ENCODE measurements at regions not wholly inside any gene's neighbourhood (a gene's known extent, or its start where the extent isn't known, plus 50 kb on each side); places are given as distances from the start of the nearest gene placed in this dataset.

DNA sequence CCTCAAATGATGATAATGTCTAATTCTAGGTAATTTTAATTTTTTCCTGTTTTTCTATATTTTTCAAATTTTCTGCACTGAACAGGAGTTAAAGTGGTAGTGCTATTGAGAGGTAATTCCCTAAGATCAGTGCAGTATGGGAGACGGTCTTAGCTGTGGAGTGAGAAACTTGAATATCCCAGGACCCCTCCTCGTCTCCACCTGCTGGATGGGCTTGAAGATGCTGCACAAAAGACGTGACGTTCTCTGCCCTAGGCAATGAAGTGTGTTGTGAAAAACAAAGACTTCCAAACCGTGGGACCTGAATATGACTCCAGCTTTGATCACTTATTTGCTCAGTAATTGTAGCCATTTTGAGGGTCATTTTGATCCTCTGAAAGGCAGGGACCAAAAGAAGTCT lies 298.1 kb downstream of the VRK1 start:
- TF ChIP-seq ZNF274 (IDR thresholded peaks at IDR 0.05; ENCODE audit: low read depth, low read length) (no peak), SUZ12 (IDR thresholded peaks at IDR 0.05; ENCODE audit: extremely low read depth, insufficient read depth, insufficient read length) (no peak), YY1 (IDR thresholded peaks at IDR 0.05; ENCODE audit: insufficient read depth, insufficient read length) (no peak)
- Histone ChIP-seq H3K4me1 (ENCODE audit: insufficient read depth, insufficient read length) (no peaks in the 10 kb centered on the region), H3K9me3 (ENCODE audit: insufficient read depth, low read length) (no peaks in the 10 kb centered on the region), H3K9ac (ENCODE audit: insufficient read length, low read depth) (no peak overlapping the region), H3K27me3 (ENCODE audit: insufficient read depth, insufficient read length) (no peaks in the 10 kb centered on the region), H3K36me3 (ENCODE audit: insufficient read depth, insufficient read length, low read length) (no peaks in the 10 kb centered on the region), H3K4me3 (ENCODE audit: insufficient read length, low read depth) (no peak overlapping the region)
- no peak for DNase-seq (ENCODE audit: low read depth, low spot score)

DNA sequence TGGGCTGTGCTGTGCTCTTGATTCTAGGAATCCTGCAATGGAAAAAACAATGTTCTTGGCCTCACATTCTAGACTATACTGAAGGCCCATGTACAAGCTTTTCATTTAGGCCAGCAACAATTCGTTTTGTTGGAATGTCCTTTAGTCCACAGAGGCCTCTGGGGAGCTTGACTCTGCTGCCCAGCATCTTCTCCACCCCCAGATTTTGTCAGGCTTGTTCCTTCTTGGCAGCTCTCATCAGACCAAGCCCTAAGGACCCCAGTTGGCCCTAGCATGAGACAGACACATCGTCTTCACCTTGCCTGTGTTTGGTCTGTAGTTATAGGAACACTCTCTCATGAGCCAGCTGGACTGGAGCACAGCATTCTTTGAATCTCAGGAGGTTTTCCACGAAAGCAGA lies 300.1 kb downstream of the VRK1 start:
- no peak overlapping the region for H3K4me3 ChIP-seq (ENCODE audit: insufficient read length, low read depth)

DNA sequence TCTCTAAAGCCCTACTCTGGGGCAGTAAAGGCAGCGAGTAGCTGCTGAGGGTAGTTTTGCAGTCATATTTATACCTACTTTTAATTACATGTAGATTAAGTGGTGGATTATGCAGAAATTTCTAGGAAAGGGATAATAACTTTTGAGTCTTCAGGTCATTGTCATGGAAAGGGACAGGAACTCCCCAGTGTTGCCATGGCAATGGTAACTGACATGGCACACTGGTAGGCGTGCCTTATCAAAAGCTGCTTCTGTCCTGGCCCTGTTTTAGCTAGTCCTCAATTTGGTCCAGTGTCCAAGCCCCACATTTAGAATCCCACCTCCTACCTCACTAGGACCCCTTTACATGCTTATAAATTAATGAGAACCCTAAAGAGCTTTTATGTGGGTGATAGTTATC lies 303.1 kb downstream of the VRK1 start:
- no peaks in the 10 kb centered on the region for H3K4me1 ChIP-seq (ENCODE audit: insufficient read depth, insufficient read length)
- H3K9me3 ChIP-seq (ENCODE audit: insufficient read depth, low read length) = no peaks in the 10 kb centered on the region
- no peak overlapping the region for H3K9ac ChIP-seq (ENCODE audit: insufficient read length, low read depth)
- no peak for DNase-seq (ENCODE audit: low read depth, low spot score)
- TF ChIP-seq YY1 (IDR thresholded peaks at IDR 0.05; ENCODE audit: insufficient read depth, insufficient read length) (no peak), SUZ12 (IDR thresholded peaks at IDR 0.05; ENCODE audit: extremely low read depth, insufficient read depth, insufficient read length) (no peak), ZNF274 (IDR thresholded peaks at IDR 0.05; ENCODE audit: low read depth, low read length) (no peak)
- no peak overlapping the region for H3K4me3 ChIP-seq (ENCODE audit: insufficient read length, low read depth)
- no peaks in the 10 kb centered on the region for H3K27me3 ChIP-seq (ENCODE audit: insufficient read depth, insufficient read length)
- no peaks in the 10 kb centered on the region for H3K36me3 ChIP-seq (ENCODE audit: insufficient read depth, insufficient read length, low read length)

More for the DNA sequence above, 300.1 kb downstream of the VRK1 start:
- TF ChIP-seq YY1 (IDR thresholded peaks at IDR 0.05; ENCODE audit: insufficient read depth, insufficient read length) (no peak), ZNF274 (IDR thresholded peaks at IDR 0.05; ENCODE audit: low read depth, low read length) (no peak), SUZ12 (IDR thresholded peaks at IDR 0.05; ENCODE audit: extremely low read depth, insufficient read depth, insufficient read length) (no peak)
- Histone ChIP-seq H3K4me1 (ENCODE audit: insufficient read depth, insufficient read length) (no peaks in the 10 kb centered on the region), H3K36me3 (ENCODE audit: insufficient read depth, insufficient read length, low read length) (no peaks in the 10 kb centered on the region), H3K9me3 (ENCODE audit: insufficient read depth, low read length) (no peaks in the 10 kb centered on the region), H3K9ac (ENCODE audit: insufficient read length, low read depth) (no peak overlapping the region), H3K27me3 (ENCODE audit: insufficient read depth, insufficient read length) (no peaks in the 10 kb centered on the region)
- DNase-seq (ENCODE audit: low read depth, low spot score) = no peak

DNA sequence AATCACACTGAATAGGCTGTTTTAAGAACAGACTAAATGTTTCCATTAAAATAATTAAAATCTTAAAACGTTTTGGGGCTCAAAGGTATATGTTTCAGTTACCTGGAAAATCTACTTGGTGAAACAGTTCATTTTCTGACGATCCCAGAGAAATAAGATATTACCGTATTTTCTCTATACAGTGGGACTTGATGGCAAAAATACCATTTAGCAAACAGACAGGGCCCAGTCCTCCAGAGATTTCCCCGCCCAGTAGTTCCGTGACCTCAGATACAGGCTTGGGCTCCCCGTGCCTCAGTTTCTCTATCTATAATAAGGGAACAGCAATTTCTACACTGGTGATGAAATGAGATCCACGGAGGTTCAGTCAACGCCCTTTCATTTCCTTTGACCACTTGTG lies 304.4 kb downstream of the VRK1 start:
- Histone ChIP-seq H3K4me1 (ENCODE audit: insufficient read depth, insufficient read length) (no peaks in the 10 kb centered on the region), H3K9ac (ENCODE audit: insufficient read length, low read depth) (no peak overlapping the region), H3K36me3 (ENCODE audit: insufficient read depth, insufficient read length, low read length) (no peaks in the 10 kb centered on the region), H3K4me3 (ENCODE audit: insufficient read length, low read depth) (no peak overlapping the region), H3K27me3 (ENCODE audit: insufficient read depth, insufficient read length) (no peaks in the 10 kb centered on the region), H3K9me3 (ENCODE audit: insufficient read depth, low read length) (no peaks in the 10 kb centered on the region)
- TF ChIP-seq ZNF274 (IDR thresholded peaks at IDR 0.05; ENCODE audit: low read depth, low read length) (no peak), SUZ12 (IDR thresholded peaks at IDR 0.05; ENCODE audit: extremely low read depth, insufficient read depth, insufficient read length) (no peak), YY1 (IDR thresholded peaks at IDR 0.05; ENCODE audit: insufficient read depth, insufficient read length) (no peak)
- no peak for DNase-seq (ENCODE audit: low read depth, low spot score)

DNA sequence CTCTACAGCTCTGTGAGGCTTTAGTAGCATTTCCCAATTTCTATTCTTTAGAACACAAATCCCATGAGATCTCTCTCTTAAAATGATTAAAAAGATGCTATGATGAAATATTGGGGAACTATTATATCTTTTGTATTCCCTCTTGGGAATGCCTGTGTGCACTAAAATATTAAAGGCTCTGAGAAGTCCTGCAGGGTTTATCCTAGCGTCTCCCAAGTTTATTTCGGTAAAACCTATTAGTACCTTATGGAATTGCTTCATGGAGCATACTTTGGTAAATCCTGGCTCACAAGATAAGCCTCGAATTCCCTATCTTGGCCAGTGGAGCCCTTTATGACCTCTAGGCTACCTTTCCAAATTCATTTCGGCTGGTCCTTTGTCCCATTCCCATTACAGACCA lies 306.8 kb downstream of the VRK1 start:
- TF ChIP-seq SUZ12 (IDR thresholded peaks at IDR 0.05; ENCODE audit: extremely low read depth, insufficient read depth, insufficient read length) = no peak
- TF ChIP-seq ZNF274 (IDR thresholded peaks at IDR 0.05; ENCODE audit: low read depth, low read length) = no peak
- no peak for TF ChIP-seq YY1 (IDR thresholded peaks at IDR 0.05; ENCODE audit: insufficient read depth, insufficient read length)
- Histone ChIP-seq H3K27me3 (ENCODE audit: insufficient read depth, insufficient read length) (no peaks in the 10 kb centered on the region), H3K4me1 (ENCODE audit: insufficient read depth, insufficient read length) (no peaks in the 10 kb centered on the region), H3K4me3 (ENCODE audit: insufficient read length, low read depth) (no peak overlapping the region), H3K36me3 (ENCODE audit: insufficient read depth, insufficient read length, low read length) (no peaks in the 10 kb centered on the region), H3K9me3 (ENCODE audit: insufficient read depth, low read length) (no peaks in the 10 kb centered on the region), H3K9ac (ENCODE audit: insufficient read length, low read depth) (no peak overlapping the region)
- DNase-seq (ENCODE audit: low read depth, low spot score) = no peak

DNA sequence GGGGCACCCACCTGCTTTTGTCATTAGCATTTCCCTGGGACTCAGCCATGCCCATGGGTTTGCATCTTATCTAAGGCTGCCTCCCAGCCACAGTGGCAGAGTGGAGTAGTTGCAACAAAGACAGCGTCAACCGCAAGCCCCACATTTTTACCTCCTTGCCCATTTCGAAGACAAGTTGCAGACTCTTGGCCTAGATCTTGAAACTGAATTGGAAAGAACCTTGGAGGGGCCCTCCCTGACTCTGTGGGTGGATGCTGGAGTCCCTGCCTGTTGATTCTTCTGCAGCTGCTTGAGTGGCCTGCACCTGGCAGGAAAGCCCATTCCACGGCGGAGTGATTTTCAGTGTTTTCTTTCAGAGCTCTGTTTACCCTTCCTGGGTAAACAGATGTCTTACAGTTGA lies 309.0 kb downstream of the VRK1 start:
- no peak for DNase-seq (ENCODE audit: low read depth, low spot score)
- TF ChIP-seq SUZ12 (IDR thresholded peaks at IDR 0.05; ENCODE audit: extremely low read depth, insufficient read depth, insufficient read length) (no peak), YY1 (IDR thresholded peaks at IDR 0.05; ENCODE audit: insufficient read depth, insufficient read length) (no peak), ZNF274 (IDR thresholded peaks at IDR 0.05; ENCODE audit: low read depth, low read length) (no peak)
- H3K9ac ChIP-seq (ENCODE audit: insufficient read length, low read depth) = no peak overlapping the region
- H3K9me3 ChIP-seq (ENCODE audit: insufficient read depth, low read length) = no peaks in the 10 kb centered on the region
- H3K36me3 ChIP-seq (ENCODE audit: insufficient read depth, insufficient read length, low read length) = no peaks in the 10 kb centered on the region
- no peaks in the 10 kb centered on the region for H3K27me3 ChIP-seq (ENCODE audit: insufficient read depth, insufficient read length)
- no peak overlapping the region for H3K4me3 ChIP-seq (ENCODE audit: insufficient read length, low read depth)
- no peaks in the 10 kb centered on the region for H3K4me1 ChIP-seq (ENCODE audit: insufficient read depth, insufficient read length)

DNA sequence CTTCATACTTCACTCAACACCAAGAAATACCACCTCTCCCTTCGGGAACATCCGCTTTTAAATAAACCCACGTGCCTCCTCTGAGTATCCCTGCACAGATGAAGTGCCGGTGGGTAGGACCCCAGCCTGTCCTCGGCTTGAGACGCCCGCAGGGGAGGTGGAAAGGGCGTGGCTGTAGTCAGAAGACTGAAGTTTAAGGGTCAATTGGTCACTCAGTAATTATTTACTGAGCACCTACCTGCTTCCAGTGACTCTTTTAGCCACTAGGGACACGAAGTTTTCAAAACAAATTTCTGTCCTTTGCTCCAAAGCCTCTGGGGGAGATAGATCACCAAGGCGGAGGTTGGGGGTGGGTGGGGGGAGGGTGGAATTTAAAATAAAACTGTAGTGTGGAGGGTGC lies 309.4 kb downstream of the VRK1 start:
- Histone ChIP-seq H3K9me3 (ENCODE audit: insufficient read depth, low read length) (no peaks in the 10 kb centered on the region), H3K27me3 (ENCODE audit: insufficient read depth, insufficient read length) (no peaks in the 10 kb centered on the region), H3K36me3 (ENCODE audit: insufficient read depth, insufficient read length, low read length) (no peaks in the 10 kb centered on the region), H3K4me1 (ENCODE audit: insufficient read depth, insufficient read length) (no peaks in the 10 kb centered on the region), H3K4me3 (ENCODE audit: insufficient read length, low read depth) (no peak overlapping the region), H3K9ac (ENCODE audit: insufficient read length, low read depth) (no peak overlapping the region)
- no peak for DNase-seq (ENCODE audit: low read depth, low spot score)
- TF ChIP-seq ZNF274 (IDR thresholded peaks at IDR 0.05; ENCODE audit: low read depth, low read length) (no peak), YY1 (IDR thresholded peaks at IDR 0.05; ENCODE audit: insufficient read depth, insufficient read length) (no peak), SUZ12 (IDR thresholded peaks at IDR 0.05; ENCODE audit: extremely low read depth, insufficient read depth, insufficient read length) (no peak)

DNA sequence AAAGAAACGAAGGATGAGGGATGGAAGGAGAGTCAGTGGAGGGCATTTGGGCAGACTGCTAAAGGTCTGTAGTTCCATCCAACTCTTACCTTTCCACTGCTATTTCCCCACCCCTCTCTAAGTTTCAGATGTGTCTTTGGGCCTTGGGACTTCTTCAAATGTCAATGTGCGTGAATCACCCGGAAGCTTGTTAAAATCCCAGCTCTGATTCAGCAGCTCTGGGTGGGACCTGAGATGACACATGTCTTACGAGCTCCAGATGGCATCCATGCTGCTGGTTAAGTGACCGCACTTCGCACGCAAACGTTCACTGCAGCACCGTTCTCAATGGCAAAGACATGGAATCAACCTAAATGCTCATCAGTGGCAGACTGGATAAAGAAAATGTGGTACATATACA lies 309.9 kb downstream of the VRK1 start:
- no peak for DNase-seq (ENCODE audit: low read depth, low spot score)
- H3K4me1 ChIP-seq (ENCODE audit: insufficient read depth, insufficient read length) = no peaks in the 10 kb centered on the region
- no peak overlapping the region for H3K4me3 ChIP-seq (ENCODE audit: insufficient read length, low read depth)
- no peaks in the 10 kb centered on the region for H3K9me3 ChIP-seq (ENCODE audit: insufficient read depth, low read length)
- H3K9ac ChIP-seq (ENCODE audit: insufficient read length, low read depth) = no peak overlapping the region
- TF ChIP-seq ZNF274 (IDR thresholded peaks at IDR 0.05; ENCODE audit: low read depth, low read length) (no peak), SUZ12 (IDR thresholded peaks at IDR 0.05; ENCODE audit: extremely low read depth, insufficient read depth, insufficient read length) (no peak), YY1 (IDR thresholded peaks at IDR 0.05; ENCODE audit: insufficient read depth, insufficient read length) (no peak)
- H3K36me3 ChIP-seq (ENCODE audit: insufficient read depth, insufficient read length, low read length) = no peaks in the 10 kb centered on the region
- H3K27me3 ChIP-seq (ENCODE audit: insufficient read depth, insufficient read length) = no peaks in the 10 kb centered on the region
